Smooth muscle cell (in vitro differentiated cells): ENCODE measurements at regions not wholly inside any gene's neighbourhood (a gene's known extent, or its start where the extent isn't known, plus 50 kb on each side); places are given as distances from the start of the nearest gene placed in this dataset.

Source experiments
- DNase-seq: peaks from one replicate; lab custom pipeline; 2025; ENCODE audit not compliant: unreplicated experiment; lab: John Stamatoyannopoulos, UW
- H2AFZ ChIP-seq: fragments of 200-600 bp; sonication (generic); 2 replicates; pipeline ENCODE4 v1.6.0; 2016; ENCODE audit warnings: antibody characterized with exemption, low read depth, mild to moderate bottlenecking
- H3F3A ChIP-seq: fragments of 200-600 bp; sonication (generic); 2 replicates; pipeline ENCODE4 v1.6.0; 2017; ENCODE audit warnings: antibody characterized with exemption, low read depth
- H3K27ac ChIP-seq: fragments of 200-600 bp; sonication (generic); 2 replicates; pipeline ENCODE4 v1.5.1; 2016; ENCODE audit warnings: low read depth, mild to moderate bottlenecking
- H3K27me3 ChIP-seq: fragments of 200-600 bp; sonication (generic); 2 replicates; pipeline ENCODE4 v1.6.1; 2016; ENCODE audit warnings: low read depth, mild to moderate bottlenecking
- H3K36me3 ChIP-seq: fragments of 200-600 bp; sonication (generic); 2 replicates; pipeline ENCODE4 v1.5.1; 2016; ENCODE audit warnings: low read depth
- H3K4me1 ChIP-seq: fragments of 200-600 bp; sonication (generic); 2 replicates; pipeline ENCODE4 v1.5.1; 2016; ENCODE audit warnings: low read depth
- H3K4me2 ChIP-seq: fragments of 200-600 bp; sonication (generic); 2 replicates; pipeline ENCODE4 v1.6.0; 2016; ENCODE audit warnings: mild to moderate bottlenecking
- H3K4me3 ChIP-seq: fragments of 200-600 bp; sonication (generic); 2 replicates; pipeline ENCODE4 v1.5.1; 2016; ENCODE audit warnings: mild to moderate bottlenecking
- H3K79me2 ChIP-seq: fragments of 200-600 bp; sonication (generic); 2 replicates; pipeline ENCODE4 v1.6.0; 2016; ENCODE audit warnings: low read depth, mild to moderate bottlenecking
- H3K9ac ChIP-seq: fragments of 200-600 bp; sonication (generic); 2 replicates; pipeline ENCODE4 v1.6.0; 2016; ENCODE audit warnings: low read depth
- H3K9me3 ChIP-seq: fragments of 200-600 bp; sonication (generic); replicated peaks from 2 replicates; pipeline ENCODE4 v1.5.1; 2016; ENCODE audit warnings: low read depth
- H4K20me1 ChIP-seq: fragments of 200-600 bp; sonication (generic); 2 replicates; pipeline ENCODE4 v1.6.0; 2016; ENCODE audit warnings: low read depth
- WGBS: methylation state at CpG from one replicate; pipeline ENCODE4 v1.1.7; 2016; ENCODE audit warnings: low lambda C conversion rate; 5-methylcytosine and 5-hydroxymethylcytosine counted together
- TF ChIP-seq, protein P1 (sequence below): fragments of 200-600 bp; sonication (generic); IDR thresholded peaks from 2 replicates; pipeline ENCODE4 v1.5.1; 2017; ENCODE audit warnings: borderline replicate concordance, mild to moderate bottlenecking, antibody characterized with exemption; ENCODE audit not compliant: insufficient read depth, poor library complexity, severe bottlenecking

GRCh38 chr4:18081708-18082107 lies 60.2 kb upstream of the LCORL start:
- H2AFZ ChIP-seq: no peak overlapping the region
- no peak for DNase-seq
- no peaks in the 10 kb centered on the region for H3K27me3 ChIP-seq
- TF ChIP-seq, protein P1, sequence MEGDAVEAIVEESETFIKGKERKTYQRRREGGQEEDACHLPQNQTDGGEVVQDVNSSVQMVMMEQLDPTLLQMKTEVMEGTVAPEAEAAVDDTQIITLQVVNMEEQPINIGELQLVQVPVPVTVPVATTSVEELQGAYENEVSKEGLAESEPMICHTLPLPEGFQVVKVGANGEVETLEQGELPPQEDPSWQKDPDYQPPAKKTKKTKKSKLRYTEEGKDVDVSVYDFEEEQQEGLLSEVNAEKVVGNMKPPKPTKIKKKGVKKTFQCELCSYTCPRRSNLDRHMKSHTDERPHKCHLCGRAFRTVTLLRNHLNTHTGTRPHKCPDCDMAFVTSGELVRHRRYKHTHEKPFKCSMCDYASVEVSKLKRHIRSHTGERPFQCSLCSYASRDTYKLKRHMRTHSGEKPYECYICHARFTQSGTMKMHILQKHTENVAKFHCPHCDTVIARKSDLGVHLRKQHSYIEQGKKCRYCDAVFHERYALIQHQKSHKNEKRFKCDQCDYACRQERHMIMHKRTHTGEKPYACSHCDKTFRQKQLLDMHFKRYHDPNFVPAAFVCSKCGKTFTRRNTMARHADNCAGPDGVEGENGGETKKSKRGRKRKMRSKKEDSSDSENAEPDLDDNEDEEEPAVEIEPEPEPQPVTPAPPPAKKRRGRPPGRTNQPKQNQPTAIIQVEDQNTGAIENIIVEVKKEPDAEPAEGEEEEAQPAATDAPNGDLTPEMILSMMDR: no peak
- H3K36me3 ChIP-seq: no peaks in the 10 kb centered on the region
- no peaks in the 10 kb centered on the region for H4K20me1 ChIP-seq
- H3K27ac ChIP-seq: no peak overlapping the region
- no peak overlapping the region for H3K4me3 ChIP-seq
- H3K4me2 ChIP-seq: no peak overlapping the region
- WGBS: 73% methylated on average over 3 of the region's 3 CpGs
- H3F3A ChIP-seq: no peaks in the 10 kb centered on the region
- no peaks in the 10 kb centered on the region for H3K4me1 ChIP-seq
- no peaks in the 10 kb centered on the region for H3K9me3 ChIP-seq
- no peaks in the 10 kb centered on the region for H3K79me2 ChIP-seq
- H3K9ac ChIP-seq: no peak overlapping the region

DNA sequence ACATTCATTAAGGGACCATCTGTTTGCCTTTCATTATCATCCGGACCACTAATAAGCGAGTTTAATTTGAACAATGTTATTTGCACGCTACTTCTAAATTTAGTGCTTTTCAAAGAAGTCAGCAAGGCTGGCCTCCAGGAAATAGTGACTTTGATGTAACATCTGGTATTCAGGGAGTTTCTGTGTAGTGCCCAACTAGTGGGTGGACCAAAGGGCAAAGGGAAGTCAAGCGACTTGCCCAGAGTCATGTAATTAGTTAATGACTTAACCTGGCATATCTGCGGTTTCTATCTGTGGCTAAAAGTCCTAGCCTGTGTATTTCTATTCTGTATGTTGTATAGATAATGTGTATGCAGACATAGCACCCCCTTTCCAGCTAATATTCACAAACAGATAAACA lies 56.3 kb upstream of the LCORL start:
- 85% methylated on average over 5 of the region's 5 CpGs for WGBS
- H3K4me2 ChIP-seq: no peak overlapping the region
- TF ChIP-seq, protein P1: no peak
- no peaks in the 10 kb centered on the region for H3K27me3 ChIP-seq
- H3K27ac ChIP-seq: no peak overlapping the region
- H3F3A ChIP-seq: no peaks in the 10 kb centered on the region
- no peak overlapping the region for H2AFZ ChIP-seq
- H3K36me3 ChIP-seq: no peaks in the 10 kb centered on the region
- no peaks in the 10 kb centered on the region for H4K20me1 ChIP-seq
- no peaks in the 10 kb centered on the region for H3K4me1 ChIP-seq
- DNase-seq: no peak
- no peak overlapping the region for H3K4me3 ChIP-seq
- no peaks in the 10 kb centered on the region for H3K79me2 ChIP-seq
- H3K9ac ChIP-seq: no peak overlapping the region
- no peaks in the 10 kb centered on the region for H3K9me3 ChIP-seq

DNA sequence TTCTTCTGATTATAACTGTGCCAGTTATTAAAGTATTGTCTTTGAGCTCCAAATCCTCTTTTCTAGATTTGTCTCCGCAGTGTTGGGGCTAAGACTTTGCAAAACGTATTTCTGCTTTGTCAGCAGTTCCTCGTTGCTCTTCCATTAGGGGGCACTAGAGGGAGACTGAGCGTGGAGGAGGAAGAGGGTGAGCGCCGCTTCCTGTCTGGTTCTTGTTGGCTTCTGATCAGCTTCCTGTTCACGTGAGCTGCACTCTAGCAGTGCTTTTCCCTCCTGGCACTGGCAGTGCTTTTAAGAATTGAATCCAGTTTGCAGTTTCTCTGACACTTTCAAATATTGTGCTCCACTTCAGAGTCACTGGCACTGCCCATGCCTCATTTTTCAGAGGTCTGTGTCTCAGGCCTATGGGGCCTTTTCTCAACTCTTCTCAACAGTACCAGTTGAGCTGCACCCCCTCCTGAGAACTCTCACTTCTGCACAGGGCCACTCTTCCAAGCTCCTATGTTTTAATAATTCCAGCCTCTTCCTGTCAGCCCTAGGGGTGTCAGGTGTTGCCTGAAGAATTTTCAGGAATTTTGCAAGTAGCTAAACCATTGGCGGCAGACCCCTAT lies 54.4 kb upstream of the LCORL start:
- no peak overlapping the region for H2AFZ ChIP-seq
- no peak for DNase-seq
- H3K4me1 ChIP-seq: no peaks in the 10 kb centered on the region
- H3K27me3 ChIP-seq: no peaks in the 10 kb centered on the region
- TF ChIP-seq, protein P1: peak; percentile 16
- no peaks in the 10 kb centered on the region for H3K9me3 ChIP-seq
- H3F3A ChIP-seq: no peaks in the 10 kb centered on the region
- H3K79me2 ChIP-seq: no peaks in the 10 kb centered on the region
- WGBS: 79% methylated on average over 8 of the region's 8 CpGs
- no peaks in the 10 kb centered on the region for H3K36me3 ChIP-seq
- no peak overlapping the region for H3K4me3 ChIP-seq
- H3K27ac ChIP-seq: no peak overlapping the region
- H3K9ac ChIP-seq: no peak overlapping the region
- no peak overlapping the region for H3K4me2 ChIP-seq
- no peaks in the 10 kb centered on the region for H4K20me1 ChIP-seq

DNA sequence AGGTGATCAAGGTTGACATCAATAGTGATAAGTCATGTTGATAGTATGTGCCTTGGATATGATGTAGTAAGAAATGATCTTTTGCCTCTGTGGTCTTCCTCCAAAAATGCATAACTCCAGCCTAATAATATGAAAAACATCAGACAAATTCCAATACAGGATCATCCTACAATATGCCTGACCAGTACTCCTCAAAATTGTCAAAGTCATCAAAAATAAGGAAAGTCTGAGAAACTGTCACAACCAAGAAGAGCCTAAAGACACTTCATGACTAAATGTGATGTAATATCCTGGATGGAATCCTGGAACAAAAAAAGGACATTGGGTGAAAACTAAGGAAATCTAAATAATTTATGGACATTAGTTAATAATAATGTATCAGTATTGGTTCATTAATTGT lies 50.3 kb upstream of the LCORL start:
- H2AFZ ChIP-seq: no peak overlapping the region
- TF ChIP-seq, protein P1: no peak
- no peaks in the 10 kb centered on the region for H3F3A ChIP-seq
- H3K4me2 ChIP-seq: no peak overlapping the region
- H3K36me3 ChIP-seq: no peaks in the 10 kb centered on the region
- no peaks in the 10 kb centered on the region for H3K79me2 ChIP-seq
- H3K9me3 ChIP-seq: no peaks in the 10 kb centered on the region
- no peaks in the 10 kb centered on the region for H3K4me1 ChIP-seq
- no peaks in the 10 kb centered on the region for H4K20me1 ChIP-seq
- H3K27me3 ChIP-seq: peaks cover 6% of the 10 kb centered on the region
- no peak overlapping the region for H3K4me3 ChIP-seq
- H3K9ac ChIP-seq: no peak overlapping the region
- DNase-seq: no peak
- no peak overlapping the region for H3K27ac ChIP-seq
